AG20443 (cell line): ENCODE measurements at regions not wholly inside any gene's neighbourhood (a gene's known extent, or its start where the extent isn't known, plus 50 kb on each side); places are given as distances from the start of the nearest gene placed in this dataset.

Source experiments
- DNase-seq: peaks from one replicate; pipeline ENCODE4 v3.0.0; 2012; ENCODE audit warnings: low spot score, mixed read lengths

DNA sequence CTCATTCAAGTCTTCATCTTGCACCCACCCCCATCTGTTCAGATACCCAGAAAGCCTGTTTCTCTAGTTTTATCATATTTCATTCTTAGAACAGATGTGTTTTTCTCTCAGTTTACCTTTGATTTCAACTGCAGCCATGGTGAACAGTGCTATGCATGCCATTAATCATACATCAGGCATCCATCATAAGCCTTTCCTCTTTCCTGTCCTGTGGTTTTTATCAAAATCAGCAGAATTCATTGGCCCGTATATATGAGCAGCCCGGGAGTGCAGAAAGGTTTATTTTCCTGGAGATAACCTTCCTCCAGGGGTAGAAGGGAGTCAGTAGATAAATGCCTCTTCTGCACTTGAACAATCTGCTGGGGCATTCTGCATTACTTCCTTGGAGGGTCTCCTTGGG, 65.7 kb downstream of the IL21 start:
- DNase-seq, result no peak

- DNase-seq, result no peak
These were observed 67.4 kb downstream of the IL21 start for GRCh38 chr4:122553432-122553831.

- no peak for DNase-seq
These were observed 68.0 kb downstream of the IL21 start for GRCh38 chr4:122552898-122553297.

- DNase-seq, result no peak
These were observed 71.8 kb downstream of the IL21 start for GRCh38 chr4:122548886-122549630.

- DNase-seq, result no peak
These were observed 72.4 kb downstream of the IL21 start for GRCh38 chr4:122548452-122548851.

- DNase-seq, result peak; percentile 14
These were observed 78.2 kb downstream of the IL21 start for GRCh38 chr4:122542411-122543236.

GRCh38 chr4:122541996-122542395, 78.9 kb downstream of the IL21 start:
- no peak for DNase-seq

- DNase-seq, result no peak
These were observed 80.0 kb downstream of the IL21 start for GRCh38 chr4:122540838-122541237.

DNA sequence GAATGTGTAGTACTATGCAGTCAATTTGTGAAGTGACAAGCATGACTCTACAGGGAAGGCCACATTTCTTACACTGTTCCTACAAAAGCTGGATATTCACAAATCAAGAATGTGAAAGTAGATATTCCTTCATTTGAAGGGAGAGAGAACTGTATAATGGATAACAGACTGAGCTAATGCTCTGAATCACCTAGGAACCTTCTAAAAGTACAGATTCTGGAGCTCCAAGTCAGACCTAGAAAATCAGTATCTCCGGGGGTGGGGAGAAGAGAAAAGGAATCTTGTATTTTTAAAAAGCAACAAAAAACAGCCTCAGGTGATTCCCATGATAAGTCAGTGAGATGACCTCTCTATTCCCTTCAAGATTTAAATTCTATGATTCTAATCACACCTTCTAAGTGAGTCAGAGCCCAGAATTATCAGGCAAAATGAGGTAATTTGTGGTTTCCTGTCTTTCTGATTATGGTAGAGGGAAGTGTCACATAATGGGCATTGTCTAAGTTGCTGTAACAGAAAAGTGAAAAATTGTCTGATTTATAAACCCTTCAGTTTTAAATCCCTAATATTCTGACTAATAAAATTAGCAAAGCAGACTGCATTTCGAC, 80.9 kb downstream of the IL21 start:
- DNase-seq, result no peak

DNA sequence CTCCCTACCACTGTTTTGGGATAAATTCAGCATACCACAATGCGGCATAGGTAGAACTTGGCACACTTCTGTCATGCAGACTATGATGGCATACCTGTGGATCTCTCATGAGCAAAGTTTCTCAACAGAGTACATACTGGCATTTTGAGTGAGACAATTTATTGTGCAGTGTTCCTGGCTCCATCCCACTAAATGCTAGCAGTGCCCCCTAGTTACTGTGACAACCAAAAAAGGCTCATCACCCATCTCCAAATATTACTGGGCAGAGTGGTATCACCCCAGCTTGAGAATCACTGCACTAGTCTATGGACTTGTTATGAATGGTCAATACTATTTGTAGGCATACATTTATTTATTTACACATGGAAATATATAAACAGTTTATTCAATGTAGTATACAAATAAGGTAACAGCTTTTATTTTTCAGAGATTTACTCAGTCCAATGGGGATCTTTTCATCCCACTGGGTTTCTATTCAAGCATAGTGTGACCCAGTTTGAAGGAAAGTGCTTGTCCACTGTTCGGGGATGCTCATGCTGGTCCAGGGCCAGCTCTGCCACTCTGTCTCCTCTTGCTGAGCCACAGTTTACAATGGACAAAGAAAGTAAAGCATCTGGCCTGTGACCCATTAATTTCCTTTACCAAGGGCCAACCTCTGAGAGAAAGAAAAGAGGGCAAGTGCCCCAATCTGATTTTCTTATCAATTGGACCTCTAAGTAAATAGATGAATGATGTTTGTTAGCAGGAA, 81.0 kb upstream of the IL2 start:
- DNase-seq, result no peak

GRCh38 chr4:122536001-122536400, 79.5 kb upstream of the IL2 start:
- DNase-seq, result no peak

- DNase-seq, result no peak
These were observed 78.3 kb upstream of the IL2 start for GRCh38 chr4:122534776-122535175.

DNA sequence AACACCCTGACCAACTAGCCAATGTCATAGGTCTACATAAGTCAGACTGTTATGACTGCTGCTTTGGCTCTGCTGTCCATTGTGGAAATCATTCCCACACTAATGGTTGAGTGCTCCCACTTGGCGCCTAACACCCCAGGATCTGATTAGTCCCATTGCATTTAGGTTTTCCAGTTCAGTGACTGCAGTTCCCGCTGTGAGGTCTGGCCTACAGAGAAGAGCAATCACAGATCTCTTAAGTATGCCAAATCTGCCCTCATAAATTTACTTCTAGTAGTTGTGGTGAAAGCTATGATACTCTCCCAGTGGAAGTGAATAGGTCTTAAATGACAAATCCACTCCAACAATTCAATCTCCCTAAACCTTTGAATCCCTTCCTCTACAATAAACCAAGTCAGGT, 77.3 kb upstream of the IL2 start:
- DNase-seq, result no peak

DNA sequence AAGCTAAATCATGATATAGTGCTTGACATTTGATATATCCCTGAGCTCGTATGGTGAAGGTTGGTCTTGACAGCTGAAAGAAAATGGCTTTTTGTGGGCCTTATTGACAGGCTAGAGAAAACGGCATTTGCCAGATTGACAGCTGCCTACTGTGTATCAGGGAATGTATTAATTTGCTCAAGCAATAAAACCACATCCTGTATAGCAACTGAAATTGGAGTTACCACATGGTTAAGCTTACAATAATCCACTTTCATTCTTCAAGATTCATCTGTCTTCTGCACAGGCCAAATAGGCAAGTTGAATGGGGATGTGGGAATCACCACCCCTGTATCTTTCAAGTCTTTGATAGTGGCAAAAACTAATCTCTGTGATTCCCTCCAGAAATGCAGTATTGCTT, 76.2 kb upstream of the IL2 start:
- no peak for DNase-seq

DNA sequence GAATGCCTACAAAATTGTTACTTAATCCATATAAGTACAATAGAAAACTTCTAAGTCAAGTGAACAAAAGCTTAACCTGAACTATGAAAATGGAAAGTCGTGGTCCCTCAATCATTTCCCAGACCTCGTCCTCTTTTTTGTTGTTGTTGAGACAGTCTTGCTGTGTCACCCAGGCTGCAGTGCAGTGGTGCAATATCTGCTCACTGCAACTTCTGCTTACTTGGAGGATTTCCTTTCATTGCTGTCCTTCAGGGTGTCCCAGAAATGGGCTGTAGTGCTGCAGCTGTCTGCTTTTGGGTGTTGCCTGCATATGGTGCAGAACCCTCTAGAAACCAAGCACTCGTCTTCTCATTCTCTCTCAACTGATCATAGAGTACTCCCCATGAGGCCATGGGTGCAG, 75.0 kb upstream of the IL2 start:
- no peak for DNase-seq

DNA sequence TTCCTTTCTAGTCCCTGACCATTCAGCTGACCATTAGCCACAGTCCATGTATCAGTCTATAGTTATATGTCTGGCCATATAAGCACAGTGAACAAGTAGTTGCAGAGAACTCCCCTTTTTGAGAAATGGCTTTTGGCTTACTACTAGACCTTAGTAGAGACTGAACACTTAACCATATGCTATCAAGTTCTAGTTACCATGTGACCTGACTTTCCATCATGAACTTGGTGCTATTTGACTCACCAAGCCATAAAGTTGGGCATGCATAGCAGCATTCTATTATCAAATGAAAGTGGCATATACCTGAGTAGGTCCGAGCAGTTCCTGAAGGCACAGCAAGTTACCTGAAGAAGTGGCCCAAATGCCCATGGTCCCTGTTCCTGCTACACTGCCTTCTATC, 74.5 kb upstream of the IL2 start:
- no peak for DNase-seq

GRCh38 chr4:122528879-122529278, 72.4 kb upstream of the IL2 start:
- no peak for DNase-seq

GRCh38 chr4:122525865-122526264, 69.3 kb upstream of the IL2 start:
- no peak for DNase-seq

GRCh38 chr4:122524176-122524575, 67.7 kb upstream of the IL2 start:
- DNase-seq, result no peak

DNA sequence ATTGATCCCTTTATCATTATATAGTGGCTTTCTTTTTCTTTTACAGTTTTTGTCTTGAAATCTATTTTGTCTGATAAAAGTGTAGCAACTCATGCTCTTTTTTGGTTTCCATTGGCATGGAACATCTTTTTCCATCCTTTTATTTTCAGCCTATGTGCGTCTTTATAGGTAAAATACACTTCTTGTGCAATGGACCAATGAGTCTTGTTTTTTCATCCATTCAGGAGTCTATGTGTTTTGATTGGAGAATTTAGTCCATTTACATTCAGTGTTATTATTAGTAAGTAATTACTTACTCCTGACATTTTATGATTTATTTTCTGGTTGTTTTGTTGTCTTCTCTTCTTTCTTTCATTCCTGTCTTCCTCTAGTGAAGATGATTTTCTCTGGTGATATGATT, 66.4 kb upstream of the IL2 start:
- no peak for DNase-seq

GRCh38 chr4:122517345-122517744, 60.8 kb upstream of the IL2 start:
- DNase-seq, result no peak

GRCh38 chr4:122516376-122516775, 59.9 kb upstream of the IL2 start:
- no peak for DNase-seq
